ENCODE measurements at regions not wholly inside any gene's neighbourhood (a gene's known extent, or its start where the extent isn't known, plus 50 kb on each side); places are given as distances from the start of the nearest gene placed in this dataset.
"Not testable (repeated sequence)": the region's sequence is repeated elsewhere in the genome, so short reads cannot be mapped to it uniquely, and the experiment has no call there.

DNA sequence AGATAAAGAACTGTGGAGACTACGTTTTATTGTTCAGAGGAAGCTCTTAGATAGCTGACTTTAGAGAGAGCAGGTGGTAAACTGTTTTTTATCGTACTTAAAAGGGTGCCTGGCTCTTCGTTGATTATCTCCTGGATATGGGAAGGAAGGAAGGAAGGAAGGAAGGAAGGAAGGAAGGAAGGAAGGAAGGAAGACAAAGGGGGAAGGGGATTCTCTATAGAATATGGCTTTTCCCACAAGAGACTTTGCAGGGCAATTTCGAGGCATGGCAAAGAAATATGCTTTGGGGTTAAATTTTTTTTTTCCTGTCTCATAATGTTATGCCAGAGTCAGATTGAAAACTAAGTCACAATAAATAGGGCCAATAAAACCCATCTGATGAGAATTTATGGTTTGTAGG, 271.9 kb upstream of the POU1F1 start:
- DNase-seq (ENCODE audit: extremely low spot score, unreplicated experiment): no peak
- Mint-ChIP-seq H3K9me3 (ENCODE audit: unreplicated experiment) (no peaks in the 10 kb centered on the region), H3K27me3 (ENCODE audit: unreplicated experiment) (peaks cover 31% of the 10 kb centered on the region), H3K27ac (ENCODE audit: unreplicated experiment) (no peak overlapping the region), H3K36me3 (ENCODE audit: unreplicated experiment) (no peaks in the 10 kb centered on the region), H3K4me1 (ENCODE audit: unreplicated experiment) (no peaks in the 10 kb centered on the region), H3K4me3 (ENCODE audit: unreplicated experiment) (no peak overlapping the region)
- TF ChIP-seq, protein P1, sequence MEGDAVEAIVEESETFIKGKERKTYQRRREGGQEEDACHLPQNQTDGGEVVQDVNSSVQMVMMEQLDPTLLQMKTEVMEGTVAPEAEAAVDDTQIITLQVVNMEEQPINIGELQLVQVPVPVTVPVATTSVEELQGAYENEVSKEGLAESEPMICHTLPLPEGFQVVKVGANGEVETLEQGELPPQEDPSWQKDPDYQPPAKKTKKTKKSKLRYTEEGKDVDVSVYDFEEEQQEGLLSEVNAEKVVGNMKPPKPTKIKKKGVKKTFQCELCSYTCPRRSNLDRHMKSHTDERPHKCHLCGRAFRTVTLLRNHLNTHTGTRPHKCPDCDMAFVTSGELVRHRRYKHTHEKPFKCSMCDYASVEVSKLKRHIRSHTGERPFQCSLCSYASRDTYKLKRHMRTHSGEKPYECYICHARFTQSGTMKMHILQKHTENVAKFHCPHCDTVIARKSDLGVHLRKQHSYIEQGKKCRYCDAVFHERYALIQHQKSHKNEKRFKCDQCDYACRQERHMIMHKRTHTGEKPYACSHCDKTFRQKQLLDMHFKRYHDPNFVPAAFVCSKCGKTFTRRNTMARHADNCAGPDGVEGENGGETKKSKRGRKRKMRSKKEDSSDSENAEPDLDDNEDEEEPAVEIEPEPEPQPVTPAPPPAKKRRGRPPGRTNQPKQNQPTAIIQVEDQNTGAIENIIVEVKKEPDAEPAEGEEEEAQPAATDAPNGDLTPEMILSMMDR (IDR thresholded peaks at IDR 0.05): no peak

DNA sequence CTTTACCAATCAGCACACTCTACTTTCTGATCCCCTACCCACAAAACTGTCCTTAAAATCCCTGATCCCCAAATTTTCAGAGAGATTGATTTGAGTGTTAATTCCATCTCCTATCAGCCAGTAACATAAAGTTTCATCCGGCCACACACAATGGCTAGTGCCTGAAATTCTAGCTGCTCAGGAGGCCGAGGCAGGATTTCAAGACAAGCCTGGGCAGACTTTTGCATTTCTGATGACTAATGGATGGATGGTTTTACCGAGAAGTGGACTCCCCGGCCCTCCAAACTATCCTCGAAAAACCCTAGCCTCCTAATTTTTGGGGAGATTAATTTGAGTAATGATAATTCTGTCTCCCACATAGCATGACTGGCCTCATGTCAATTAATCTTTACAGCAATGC, 269.8 kb upstream of the POU1F1 start:
- TF ChIP-seq, protein P1 (IDR thresholded peaks at IDR 0.05): no peak
- no peaks in the 10 kb centered on the region for H3K4me1 Mint-ChIP-seq (ENCODE audit: unreplicated experiment)
- peaks cover 22% of the 10 kb centered on the region for H3K27me3 Mint-ChIP-seq (ENCODE audit: unreplicated experiment)
- no peak overlapping the region for H3K4me3 Mint-ChIP-seq (ENCODE audit: unreplicated experiment)
- H3K27ac Mint-ChIP-seq (ENCODE audit: unreplicated experiment): no peak overlapping the region
- DNase-seq (ENCODE audit: extremely low spot score, unreplicated experiment): no peak
- no peaks in the 10 kb centered on the region for H3K36me3 Mint-ChIP-seq (ENCODE audit: unreplicated experiment)
- H3K9me3 Mint-ChIP-seq (ENCODE audit: unreplicated experiment): no peaks in the 10 kb centered on the region

GRCh38 chr3:87543408-87543807, 267.0 kb upstream of the POU1F1 start:
- H3K27me3 Mint-ChIP-seq (ENCODE audit: unreplicated experiment): peaks cover 25% of the 10 kb centered on the region
- not testable (repeated sequence) for DNase-seq (ENCODE audit: extremely low spot score, unreplicated experiment); H3K4me3 Mint-ChIP-seq (ENCODE audit: unreplicated experiment); H3K27ac Mint-ChIP-seq (ENCODE audit: unreplicated experiment); H3K4me1 Mint-ChIP-seq (ENCODE audit: unreplicated experiment); H3K36me3 Mint-ChIP-seq (ENCODE audit: unreplicated experiment); H3K9me3 Mint-ChIP-seq (ENCODE audit: unreplicated experiment)

- Mint-ChIP-seq H3K36me3 (ENCODE audit: unreplicated experiment) (no peaks in the 10 kb centered on the region), H3K4me1 (ENCODE audit: unreplicated experiment) (no peaks in the 10 kb centered on the region), H3K27me3 (ENCODE audit: unreplicated experiment) (peaks cover 17% of the 10 kb centered on the region), H3K27ac (ENCODE audit: unreplicated experiment) (no peak overlapping the region), H3K4me3 (ENCODE audit: unreplicated experiment) (no peak overlapping the region), H3K9me3 (ENCODE audit: unreplicated experiment) (no peaks in the 10 kb centered on the region)
- TF ChIP-seq, protein P1 (IDR thresholded peaks at IDR 0.05): no peak
- DNase-seq (ENCODE audit: extremely low spot score, unreplicated experiment): no peak
Observed at GRCh38 chr3:87541723-87542122, 265.3 kb upstream of the POU1F1 start.

DNA sequence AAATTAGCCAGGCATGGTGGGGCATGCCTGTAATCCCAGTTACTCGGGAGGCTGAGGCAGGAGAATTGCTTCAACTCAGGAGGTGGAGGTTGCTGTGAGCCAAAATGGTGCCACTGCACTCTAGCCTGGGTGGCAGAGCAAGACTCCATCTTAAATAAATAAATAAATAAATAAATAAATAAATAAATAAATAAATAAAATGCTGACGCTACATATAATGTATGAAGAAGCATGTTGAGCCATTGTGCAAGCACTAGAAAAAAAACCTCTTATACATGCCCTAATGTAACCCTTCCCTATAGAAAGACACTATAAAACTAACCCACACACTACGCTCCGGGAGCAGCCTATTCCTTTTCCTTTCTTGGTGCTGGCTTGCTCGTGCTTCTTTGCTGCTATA, 262.3 kb upstream of the POU1F1 start:
- not testable (repeated sequence) for H3K27ac Mint-ChIP-seq (ENCODE audit: unreplicated experiment); H3K9me3 Mint-ChIP-seq (ENCODE audit: unreplicated experiment); DNase-seq (ENCODE audit: extremely low spot score, unreplicated experiment); H3K36me3 Mint-ChIP-seq (ENCODE audit: unreplicated experiment); H3K4me1 Mint-ChIP-seq (ENCODE audit: unreplicated experiment); H3K4me3 Mint-ChIP-seq (ENCODE audit: unreplicated experiment)
- peaks cover 10% of the 10 kb centered on the region for H3K27me3 Mint-ChIP-seq (ENCODE audit: unreplicated experiment)

GRCh38 chr3:87509401-87509800, 233.0 kb upstream of the POU1F1 start:
- no peaks in the 10 kb centered on the region for H3K9me3 Mint-ChIP-seq (ENCODE audit: unreplicated experiment)

More at GRCh38 chr3:87509401-87509800, 233.0 kb upstream of the POU1F1 start:
- no peak for DNase-seq (ENCODE audit: extremely low spot score, unreplicated experiment)
- H3K4me1 Mint-ChIP-seq (ENCODE audit: unreplicated experiment): no peaks in the 10 kb centered on the region
- TF ChIP-seq, protein P1 (IDR thresholded peaks at IDR 0.05): no peak
- peaks cover 35% of the 10 kb centered on the region for H3K27me3 Mint-ChIP-seq (ENCODE audit: unreplicated experiment)
- H3K4me3 Mint-ChIP-seq (ENCODE audit: unreplicated experiment): no peak overlapping the region
- H3K36me3 Mint-ChIP-seq (ENCODE audit: unreplicated experiment): no peaks in the 10 kb centered on the region
- H3K27ac Mint-ChIP-seq (ENCODE audit: unreplicated experiment): no peak overlapping the region

Data from osteocyte (in vitro differentiated cells).